T-helper 1 cell treated with Interleukin-12 subunit alpha and Interleukin-12 subunit beta and Interleukin-4 antibody, amounts not matched to agents 30 μg/mL and 1 μg/mL, for 36 hours (primary cell): ENCODE measurements at regions not wholly inside any gene's neighbourhood (a gene's known extent, or its start where the extent isn't known, plus 50 kb on each side); places are given as distances from the start of the nearest gene placed in this dataset.

Experiments used
- H3K27ac Mint-ChIP-seq: one replicate; pipeline ENCODE4 v1.8.0; 2021; ENCODE audit warnings: mild to moderate bottlenecking, mixed read lengths
- H3K27me3 Mint-ChIP-seq: one replicate; pipeline ENCODE4 v1.8.0; 2021; ENCODE audit warnings: low read depth, mixed read lengths
- H3K36me3 Mint-ChIP-seq: one replicate; pipeline ENCODE4 v1.8.0; 2021; ENCODE audit warnings: low read depth, mixed read lengths
- H3K4me1 Mint-ChIP-seq: one replicate; pipeline ENCODE4 v1.8.0; 2021; ENCODE audit warnings: low read depth, mixed read lengths
- H3K4me3 Mint-ChIP-seq: one replicate; pipeline ENCODE4 v1.8.0; 2021; ENCODE audit warnings: mild to moderate bottlenecking, moderate library complexity, mixed read lengths
- H3K9me3 Mint-ChIP-seq: one replicate; pipeline ENCODE4 v1.8.0; 2021; ENCODE audit warnings: mixed read lengths

- Mint-ChIP-seq H3K27me3 (no peaks in the 10 kb centered on the region), H3K4me3 (no peak overlapping the region), H3K36me3 (no peaks in the 10 kb centered on the region), H3K27ac (no peak overlapping the region), H3K9me3 (peaks cover 36% of the 10 kb centered on the region), H3K4me1 (no peaks in the 10 kb centered on the region)
Observed at GRCh38 chr15:27622371-27622770, 476.7 kb downstream of the OCA2 start.

GRCh38 chr15:27619204-27619603, 479.9 kb downstream of the OCA2 start:
- Mint-ChIP-seq H3K4me1 (no peaks in the 10 kb centered on the region), H3K27ac (no peak overlapping the region), H3K27me3 (no peaks in the 10 kb centered on the region), H3K9me3 (peaks cover 28% of the 10 kb centered on the region), H3K36me3 (no peaks in the 10 kb centered on the region), H3K4me3 (no peak overlapping the region)

GRCh38 chr15:27617013-27617412, 482.1 kb downstream of the OCA2 start:
- Mint-ChIP-seq H3K27ac (no peak overlapping the region), H3K4me3 (no peak overlapping the region), H3K27me3 (no peaks in the 10 kb centered on the region), H3K4me1 (no peaks in the 10 kb centered on the region), H3K36me3 (no peaks in the 10 kb centered on the region), H3K9me3 (peaks cover 15% of the 10 kb centered on the region)

- Mint-ChIP-seq H3K4me3 (no peak overlapping the region), H3K4me1 (no peaks in the 10 kb centered on the region), H3K27me3 (no peaks in the 10 kb centered on the region), H3K36me3 (no peaks in the 10 kb centered on the region), H3K27ac (no peak overlapping the region), H3K9me3 (peaks cover 24% of the 10 kb centered on the region)
Observed at GRCh38 chr15:27608248-27608647, 490.9 kb downstream of the OCA2 start.

GRCh38 chr15:27601239-27601960, 497.7 kb downstream of the OCA2 start:
- peaks cover 34% of the 10 kb centered on the region for H3K9me3 Mint-ChIP-seq
- no peaks in the 10 kb centered on the region for H3K27me3 Mint-ChIP-seq
- H3K4me1 Mint-ChIP-seq, result no peaks in the 10 kb centered on the region
- no peak overlapping the region for H3K27ac Mint-ChIP-seq
- no peak overlapping the region for H3K4me3 Mint-ChIP-seq
- no peaks in the 10 kb centered on the region for H3K36me3 Mint-ChIP-seq

- no peak overlapping the region for H3K27ac Mint-ChIP-seq
- no peaks in the 10 kb centered on the region for H3K4me1 Mint-ChIP-seq
- H3K9me3 Mint-ChIP-seq, result peaks cover 36% of the 10 kb centered on the region
- H3K27me3 Mint-ChIP-seq, result no peaks in the 10 kb centered on the region
- H3K36me3 Mint-ChIP-seq, result no peaks in the 10 kb centered on the region
- no peak overlapping the region for H3K4me3 Mint-ChIP-seq
Observed at GRCh38 chr15:27599034-27599433, 500.1 kb downstream of the OCA2 start.

- H3K27ac Mint-ChIP-seq, result no peak overlapping the region
- H3K36me3 Mint-ChIP-seq, result no peaks in the 10 kb centered on the region
- no peaks in the 10 kb centered on the region for H3K4me1 Mint-ChIP-seq
- no peaks in the 10 kb centered on the region for H3K27me3 Mint-ChIP-seq
- H3K4me3 Mint-ChIP-seq, result no peak overlapping the region
- H3K9me3 Mint-ChIP-seq, result peaks cover 34% of the 10 kb centered on the region
Observed at GRCh38 chr15:27598251-27599009, 500.7 kb downstream of the OCA2 start.

GRCh38 chr15:27595211-27595610, 503.9 kb downstream of the OCA2 start:
- Mint-ChIP-seq H3K36me3 (no peaks in the 10 kb centered on the region), H3K27me3 (no peaks in the 10 kb centered on the region), H3K4me1 (no peaks in the 10 kb centered on the region), H3K9me3 (peaks cover 46% of the 10 kb centered on the region), H3K27ac (no peak overlapping the region), H3K4me3 (no peak overlapping the region)

GRCh38 chr15:27592036-27592760, 506.9 kb downstream of the OCA2 start:
- Mint-ChIP-seq H3K4me1 (no peaks in the 10 kb centered on the region), H3K36me3 (no peaks in the 10 kb centered on the region), H3K27ac (no peak overlapping the region), H3K4me3 (no peak overlapping the region), H3K9me3 (peaks cover 38% of the 10 kb centered on the region), H3K27me3 (no peaks in the 10 kb centered on the region)
